IMR-90 (cell line): ENCODE measurements at regions not wholly inside any gene's neighbourhood (a gene's known extent, or its start where the extent isn't known, plus 50 kb on each side); places are given as distances from the start of the nearest gene placed in this dataset.

Experiments used
- ATAC-seq: fragments of 200-7000 bp; cut with Tn5 transposase; 2 replicates; pipeline ENCODE4 v1.9.1; 2020; ENCODE audit warnings: low read depth, mild to moderate bottlenecking, moderate library complexity
- BruUV-seq: library from RNA; stranded (reverse); fragments of 400-500 nt; replicated peaks from 2 replicates; lab custom pipeline; 2021; lab: Mats Ljungman, UMichigan
- CTCF ChIA-PET: fragments of 300-600 bp; formaldehyde crosslinking; extraction: SDS; loops from one replicate; lab custom pipeline; 2021; ENCODE audit warnings: antibody characterized with exemption; lab: Yijun Ruan, JAX
- POLR2A ChIA-PET: fragments of 300-600 bp; sonication (Branson Sonifier 250); formaldehyde crosslinking; loops from one replicate; lab custom pipeline; 2022; ENCODE audit warnings: antibody characterized with exemption; ENCODE audit not compliant: unreplicated experiment; lab: Charles Lee
- DNase-seq: peaks from one replicate; pipeline ENCODE4 v3.0.0; 2013
- H2AFZ ChIP-seq: replicated peaks from 2 replicates; pipeline ENCODE3; 2013; ENCODE audit warnings: low read length, mild to moderate bottlenecking; ENCODE audit not compliant: poor library complexity
- H2AK5ac ChIP-seq: 2 replicates; pipeline ENCODE4 v1.6.1; 2013; ENCODE audit warnings: low read depth, low read length, inconsistent platforms
- H2AK9ac ChIP-seq: replicated peaks from 2 replicates; pipeline ENCODE3; 2013; ENCODE audit warnings: mild to moderate bottlenecking, low read depth, low read length, moderate library complexity; ENCODE audit not compliant: poor library complexity
- H2BK120ac ChIP-seq: 2 replicates; pipeline ENCODE4 v1.6.1; 2013; ENCODE audit warnings: low read depth, low read length, inconsistent platforms
- H2BK15ac ChIP-seq: 3 replicates; pipeline ENCODE4 v1.6.1; 2013; ENCODE audit warnings: low read depth, low read length, inconsistent platforms
- H2BK20ac ChIP-seq: 2 replicates; pipeline ENCODE4 v1.6.1; 2013; ENCODE audit warnings: low read depth, mild to moderate bottlenecking, inconsistent platforms, low read length, moderate library complexity
- H2BK5ac ChIP-seq: 2 replicates; pipeline ENCODE4 v1.6.1; 2013; ENCODE audit warnings: mild to moderate bottlenecking, low read depth, low read length, inconsistent platforms; ENCODE audit not compliant: poor library complexity, severe bottlenecking
- H3K14ac ChIP-seq: replicated peaks from 2 replicates; pipeline ENCODE4 v1.6.1; 2013; ENCODE audit warnings: low read depth, low read length, inconsistent platforms
- H3K18ac ChIP-seq: 2 replicates; pipeline ENCODE4 v1.6.1; 2013; ENCODE audit warnings: low read depth, low read length, control low read depth
- H3K23ac ChIP-seq: 2 replicates; pipeline ENCODE4 v1.6.1; 2013; ENCODE audit warnings: low read depth, low read length, inconsistent platforms
- H3K27ac ChIP-seq: 2 replicates; pipeline ENCODE4 v1.5.1; 2013; ENCODE audit warnings: mild to moderate bottlenecking, control low read depth, low read length; ENCODE audit not compliant: insufficient read depth
- H3K27me3 ChIP-seq: 2 replicates; pipeline ENCODE4 v1.6.1; 2013; ENCODE audit warnings: low read length; ENCODE audit not compliant: control insufficient read depth, insufficient read depth
- H3K36me3 ChIP-seq: 2 replicates; pipeline ENCODE4 v1.6.1; 2013; ENCODE audit warnings: low read length, mixed read lengths; ENCODE audit not compliant: control insufficient read depth, insufficient read depth
- H3K4ac ChIP-seq: 2 replicates; pipeline ENCODE4 v1.6.1; 2013; ENCODE audit warnings: low read depth, low read length, inconsistent platforms
- H3K4me1 ChIP-seq: 2 replicates; pipeline ENCODE4 v1.6.1; 2013; ENCODE audit warnings: low read length, mixed read lengths; ENCODE audit not compliant: control insufficient read depth, insufficient read depth
- H3K4me2 ChIP-seq: 2 replicates; pipeline ENCODE4 v1.6.1; 2013; ENCODE audit warnings: low read depth, mild to moderate bottlenecking, control low read depth, low read length, moderate library complexity
- H3K4me3 ChIP-seq: 2 replicates; pipeline ENCODE4 v1.5.1; 2013; ENCODE audit warnings: low read depth, mild to moderate bottlenecking, control low read depth, low read length, moderate library complexity; ENCODE audit not compliant: insufficient read depth
- H3K56ac ChIP-seq: 2 replicates; pipeline ENCODE4 v1.6.1; 2013; ENCODE audit warnings: low read length, inconsistent platforms; ENCODE audit not compliant: insufficient read depth; ENCODE audit errors: extremely low read depth
- H3K79me1 ChIP-seq, 2 experiments: 2 replicates each; pipeline ENCODE4 v1.6.1; 2013; ENCODE audit warnings: low read length in 2 of 2, inconsistent platforms in 1 of 2, low read depth in 1 of 2
- H3K9ac ChIP-seq: 2 replicates; pipeline ENCODE4 v1.6.1; 2013; ENCODE audit warnings: low read depth, low read length, control low read depth
- H3K9me1 ChIP-seq: 2 replicates; pipeline ENCODE4 v1.6.1; 2013; ENCODE audit warnings: low read length, inconsistent platforms; ENCODE audit not compliant: insufficient read depth
- H3K9me3 ChIP-seq: 2 replicates; pipeline ENCODE4 v1.6.1; 2013; ENCODE audit warnings: low read length; ENCODE audit not compliant: control insufficient read depth, insufficient read depth
- H4K20me1 ChIP-seq: 2 replicates; pipeline ENCODE4 v1.6.1; 2013; ENCODE audit warnings: low read length, inconsistent platforms; ENCODE audit not compliant: insufficient read depth
- H4K5ac ChIP-seq: 2 replicates; pipeline ENCODE4 v1.6.1; 2013; ENCODE audit warnings: mild to moderate bottlenecking, low read depth, low read length, control low read depth
- H4K8ac ChIP-seq, 2 experiments: 2 replicates each; pipeline ENCODE4 v1.6.1; 2013; ENCODE audit warnings: low read depth in 2 of 2, low read length in 2 of 2, control low read depth in 1 of 2, inconsistent platforms in 1 of 2
- H4K91ac ChIP-seq: 2 replicates; pipeline ENCODE4 v1.6.1; 2013; ENCODE audit warnings: low read depth, low read length, inconsistent platforms; ENCODE audit not compliant: insufficient read depth
- BHLHE40 ChIP-seq: fragments of 150-350 bp; IDR thresholded peaks from 2 replicates; pipeline ENCODE4 v1.6.1; 2016; ENCODE audit warnings: mild to moderate bottlenecking, low read depth, low read length
- CHD1 ChIP-seq: IDR thresholded peaks from 2 replicates; pipeline ENCODE4 v1.6.1; 2012; ENCODE audit warnings: low read depth, low read length, improper control_type of control experiment
- CTCF ChIP-seq: conservative IDR thresholded peaks from 2 replicates; pipeline ENCODE4 v1.5.1; 2012; ENCODE audit warnings: mild to moderate bottlenecking, low read depth, low read length, improper control_type of control experiment
- ELK1 ChIP-seq: fragments of 150-350 bp; IDR thresholded peaks from 2 replicates; pipeline ENCODE4 v1.6.1; 2016; ENCODE audit warnings: low read depth, mild to moderate bottlenecking, low read length, moderate library complexity, borderline replicate concordance
- FOS ChIP-seq: fragments of 150-350 bp; IDR thresholded peaks from 2 replicates; pipeline ENCODE4 v1.6.1; 2016; ENCODE audit warnings: low read depth, low read length
- MAFK ChIP-seq: IDR thresholded peaks from 2 replicates; pipeline ENCODE4 v1.6.1; 2012; ENCODE audit warnings: low read depth, low read length, improper control_type of control experiment
- MXI1 ChIP-seq: IDR thresholded peaks from 2 replicates; pipeline ENCODE4 v1.6.1; 2012; ENCODE audit warnings: low read depth, mild to moderate bottlenecking, low read length, moderate library complexity, borderline replicate concordance
- NFE2L2 ChIP-seq: fragments of 150-350 bp; IDR thresholded peaks from 2 replicates; pipeline ENCODE4 v1.6.1; 2016; ENCODE audit warnings: low read depth, mild to moderate bottlenecking, low read length
- POLR2A ChIP-seq: IDR thresholded peaks from 2 replicates; pipeline ENCODE4 v1.6.1; 2012; ENCODE audit warnings: mild to moderate bottlenecking, low read depth, low read length
- RAD21 ChIP-seq: IDR thresholded peaks from 2 replicates; pipeline ENCODE4 v1.6.1; 2012; ENCODE audit warnings: low read length, improper control_type of control experiment
- RCOR1 ChIP-seq: IDR thresholded peaks from 2 replicates; pipeline ENCODE4 v1.6.1; 2012; ENCODE audit warnings: mild to moderate bottlenecking, low read length, improper control_type of control experiment; ENCODE audit not compliant: insufficient replicate concordance
- RFX5 ChIP-seq: IDR thresholded peaks from 2 replicates; pipeline ENCODE4 v1.8.0; 2012; ENCODE audit warnings: low read depth, mild to moderate bottlenecking, low read length, moderate library complexity
- SMC3 ChIP-seq: fragments of 150-350 bp; IDR thresholded peaks from 2 replicates; pipeline ENCODE4 v1.6.1; 2016; ENCODE audit warnings: low read depth, mild to moderate bottlenecking, antibody characterized with exemption, low read length, moderate library complexity
- USF2 ChIP-seq: fragments of 150-350 bp; IDR thresholded peaks from 2 replicates; pipeline ENCODE4 v1.6.1; 2017; ENCODE audit warnings: mild to moderate bottlenecking, antibody characterized with exemption, low read length, low read depth
- WGBS, 2 experiments: methylation state at CpG; one replicate each; pipeline versions ENCODE4 v1.1.5 to v1.1.7; 2013; ENCODE audit warnings: missing lambda C conversion rate in 2 of 2; ENCODE audit not compliant: insufficient read length in 1 of 2; ENCODE audit errors: extremely low coverage in 2 of 2; 5-methylcytosine and 5-hydroxymethylcytosine counted together
- dilution Hi-C: fragments of 300-500 bp; cut with HindIII; formaldehyde crosslinking; loops from one replicate; pipeline ENCODE4 v1.14.3; 2018; ENCODE audit warnings: low sequenced_read_pairs; ENCODE audit not compliant: unreplicated experiment
- in situ Hi-C: fragments of 300-500 bp; cut with MboI; formaldehyde crosslinking; loops from 3 replicates; pipeline ENCODE4 v1.14.3; 2019; ENCODE audit warnings: low sequenced_read_pairs, inconsistent platforms, mixed read lengths
- intact Hi-C: fragments of 100-400 bp; cut with micrococcal nuclease; formaldehyde crosslinking; loops from 2 replicates; pipeline ENCODE4 v1.10.0; 2022

GRCh38 chr3:103388214-103388613 lies 953.4 kb downstream of the ZPLD1 start:
- dilution Hi-C loops (no loop called here), intact Hi-C loops (no loop called here), in situ Hi-C loops (no loop called here)
- Histone ChIP-seq H2BK20ac (peak overlapping the region; percentile 80), H3K4me2 (peak overlapping the region; percentile 38; the same call in 1 of the 2 replicates), H3K4me3 (no peak overlapping the region), H3K79me1 (no peaks in the 10 kb centered on the region), H2BK120ac (peak overlapping the region; percentile 70), H3K9ac (no peak overlapping the region), H4K20me1 (no peaks in the 10 kb centered on the region), H3K27ac (peak overlapping the region; percentile 37; the same call in 1 of the 2 replicates), H2AK5ac (no peak overlapping the region), H3K14ac (peak overlapping the region; percentile 46; the same call in 1 of the 2 replicates), H4K8ac (peak overlapping the region; percentile 76 to 91), H3K56ac (peak overlapping the region; percentile 23; the same call in 1 of the 2 replicates), H4K5ac (peak overlapping the region; percentile 87; the same call in 1 of the 2 replicates), H4K91ac (peak overlapping the region; percentile 64), H2AK9ac (no peak overlapping the region), H3K9me3 (no peaks in the 10 kb centered on the region), H3K23ac (peak overlapping the region; percentile 36; the same call in 1 of the 2 replicates), H2BK5ac (peak overlapping the region; percentile 39), H3K4me1 (no peaks in the 10 kb centered on the region), H3K27me3 (no peaks in the 10 kb centered on the region), H3K4ac (peak overlapping the region; percentile 22; the same call in 1 of the 2 replicates), H3K9me1 (no peaks in the 10 kb centered on the region), H3K36me3 (no peaks in the 10 kb centered on the region), H2BK15ac (peak overlapping the region; percentile 82; the same call in 2 of the 3 replicates), H2AFZ (no peak overlapping the region), H3K18ac (peak overlapping the region; percentile 94)
- ATAC-seq (peak; percentile 67), DNase-seq (peak; percentile 67)
- CTCF ChIA-PET: interaction anchor here (1.1 kb wide), 1 partner anchor 17 kb away, joined by 4 read pairs; no protein-coding TSS in a partner anchor
- TF ChIP-seq BHLHE40 (no peak), MAFK (no peak), FOS (no peak), ELK1 (no peak), RFX5 (no peak), RCOR1 (no peak), CTCF (no peak), POLR2A (no peak), RAD21 (no peak), MXI1 (no peak), SMC3 (no peak), NFE2L2 (no peak), CHD1 (no peak), USF2 (no peak)
- WGBS, 2 experiments: 67% methylated on average over 1 of the region's 2 CpGs; no CpG with 5 or more reads in 1 of the 2 experiments
- POLR2A ChIA-PET: no interaction called here
- BruUV-seq: no TSS peak
